ENCODE measurements at regions not wholly inside any gene's neighbourhood (a gene's known extent, or its start where the extent isn't known, plus 50 kb on each side); places are given as distances from the start of the nearest gene placed in this dataset.

DNA sequence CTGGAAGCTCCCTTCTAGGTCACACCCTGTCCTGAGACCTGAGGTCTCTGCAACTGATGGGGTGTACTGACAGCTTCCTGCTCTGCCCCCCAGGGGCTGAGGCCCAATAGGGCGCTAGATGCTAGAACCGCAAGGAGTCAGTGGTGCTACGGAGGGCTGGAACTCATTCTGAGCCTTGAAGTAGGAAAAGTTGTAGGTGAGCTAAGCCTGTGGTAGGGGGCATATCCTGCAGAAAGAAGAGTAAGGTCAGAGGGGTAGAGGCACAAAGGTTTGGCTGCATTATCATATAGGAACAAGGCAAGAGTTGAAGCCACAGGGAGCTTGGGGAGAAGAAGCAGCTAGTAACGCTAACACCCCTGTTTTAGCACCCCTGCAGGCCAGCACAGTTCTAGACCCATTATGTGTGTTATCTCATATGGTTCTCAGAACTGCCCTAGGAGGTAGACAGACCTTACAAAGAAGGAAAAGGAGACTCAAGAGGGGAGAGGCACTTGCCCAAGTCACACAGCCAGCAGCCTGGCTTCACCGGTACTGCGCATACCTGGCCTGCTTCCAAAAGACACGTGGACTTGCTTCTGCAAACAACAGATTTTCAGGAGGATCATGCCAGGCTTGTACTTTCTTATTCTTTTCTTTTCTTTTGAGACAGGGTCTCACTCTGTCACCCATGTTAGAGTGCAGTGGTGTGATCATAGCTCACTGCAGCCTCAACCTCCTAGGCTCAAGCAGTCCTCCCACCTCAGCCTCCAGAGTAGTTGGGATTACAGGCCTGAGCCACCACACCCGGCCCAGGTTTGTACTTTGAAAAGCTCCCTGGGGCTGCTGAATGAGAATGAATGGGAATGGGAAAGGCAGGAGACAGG is 156.1 kb downstream of the MRPL14 start (continued):
- TF ChIP-seq, protein P1, sequence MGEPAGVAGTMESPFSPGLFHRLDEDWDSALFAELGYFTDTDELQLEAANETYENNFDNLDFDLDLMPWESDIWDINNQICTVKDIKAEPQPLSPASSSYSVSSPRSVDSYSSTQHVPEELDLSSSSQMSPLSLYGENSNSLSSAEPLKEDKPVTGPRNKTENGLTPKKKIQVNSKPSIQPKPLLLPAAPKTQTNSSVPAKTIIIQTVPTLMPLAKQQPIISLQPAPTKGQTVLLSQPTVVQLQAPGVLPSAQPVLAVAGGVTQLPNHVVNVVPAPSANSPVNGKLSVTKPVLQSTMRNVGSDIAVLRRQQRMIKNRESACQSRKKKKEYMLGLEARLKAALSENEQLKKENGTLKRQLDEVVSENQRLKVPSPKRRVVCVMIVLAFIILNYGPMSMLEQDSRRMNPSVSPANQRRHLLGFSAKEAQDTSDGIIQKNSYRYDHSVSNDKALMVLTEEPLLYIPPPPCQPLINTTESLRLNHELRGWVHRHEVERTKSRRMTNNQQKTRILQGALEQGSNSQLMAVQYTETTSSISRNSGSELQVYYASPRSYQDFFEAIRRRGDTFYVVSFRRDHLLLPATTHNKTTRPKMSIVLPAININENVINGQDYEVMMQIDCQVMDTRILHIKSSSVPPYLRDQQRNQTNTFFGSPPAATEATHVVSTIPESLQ (CRISPR knock-in tag; IDR thresholded peaks at IDR 0.05) = 0 out of 2 replicates have a peak, but pooled peaks have one; percentile 25
- TF ChIP-seq HNRNPUL1 (IDR thresholded peaks at IDR 0.05; ENCODE audit: low read length) = no peak
- TF ChIP-seq, protein P2, sequence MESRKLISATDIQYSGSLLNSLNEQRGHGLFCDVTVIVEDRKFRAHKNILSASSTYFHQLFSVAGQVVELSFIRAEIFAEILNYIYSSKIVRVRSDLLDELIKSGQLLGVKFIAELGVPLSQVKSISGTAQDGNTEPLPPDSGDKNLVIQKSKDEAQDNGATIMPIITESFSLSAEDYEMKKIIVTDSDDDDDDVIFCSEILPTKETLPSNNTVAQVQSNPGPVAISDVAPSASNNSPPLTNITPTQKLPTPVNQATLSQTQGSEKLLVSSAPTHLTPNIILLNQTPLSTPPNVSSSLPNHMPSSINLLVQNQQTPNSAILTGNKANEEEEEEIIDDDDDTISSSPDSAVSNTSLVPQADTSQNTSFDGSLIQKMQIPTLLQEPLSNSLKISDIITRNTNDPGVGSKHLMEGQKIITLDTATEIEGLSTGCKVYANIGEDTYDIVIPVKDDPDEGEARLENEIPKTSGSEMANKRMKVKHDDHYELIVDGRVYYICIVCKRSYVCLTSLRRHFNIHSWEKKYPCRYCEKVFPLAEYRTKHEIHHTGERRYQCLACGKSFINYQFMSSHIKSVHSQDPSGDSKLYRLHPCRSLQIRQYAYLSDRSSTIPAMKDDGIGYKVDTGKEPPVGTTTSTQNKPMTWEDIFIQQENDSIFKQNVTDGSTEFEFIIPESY (CRISPR knock-in tag; IDR thresholded peaks at IDR 0.05) = peak; percentile 98
- peak; percentile 50; the same call in 1 of the 2 replicates for TF ChIP-seq HSF4 (CRISPR knock-in tag; IDR thresholded peaks at IDR 0.05; ENCODE audit: borderline replicate concordance)
- TF ChIP-seq ZNF75A (CRISPR knock-in tag; IDR thresholded peaks at IDR 0.05) = 0 out of 2 replicates have a peak, but pooled peaks have one; percentile 7
- 0 out of 2 replicates have a peak, but pooled peaks have one; percentile 17 for TF ChIP-seq FOXJ2 (tag; IDR thresholded peaks at IDR 0.05)
- TF ChIP-seq TAF1 (IDR thresholded peaks at IDR 0.05; ENCODE audit: control insufficient read depth, extremely low read depth, insufficient read depth, low read length, severe bottlenecking) = no peak
- TF ChIP-seq BCOR (IDR thresholded peaks at IDR 0.05) = no peak
- no peak for TF ChIP-seq POLR2H (tag; IDR thresholded peaks at IDR 0.05; ENCODE audit: low read depth)
- TF ChIP-seq TCFL5 (CRISPR knock-in tag; conservative IDR thresholded peaks at IDR 0.05) = no peak
- TF ChIP-seq, protein P3, sequence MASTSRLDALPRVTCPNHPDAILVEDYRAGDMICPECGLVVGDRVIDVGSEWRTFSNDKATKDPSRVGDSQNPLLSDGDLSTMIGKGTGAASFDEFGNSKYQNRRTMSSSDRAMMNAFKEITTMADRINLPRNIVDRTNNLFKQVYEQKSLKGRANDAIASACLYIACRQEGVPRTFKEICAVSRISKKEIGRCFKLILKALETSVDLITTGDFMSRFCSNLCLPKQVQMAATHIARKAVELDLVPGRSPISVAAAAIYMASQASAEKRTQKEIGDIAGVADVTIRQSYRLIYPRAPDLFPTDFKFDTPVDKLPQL (IDR thresholded peaks at IDR 0.05; ENCODE audit: extremely low read depth, insufficient read length) = no peak
- no peak for TF ChIP-seq CBX5 (IDR thresholded peaks at IDR 0.05; ENCODE audit: borderline replicate concordance, low read depth)
- TF ChIP-seq, protein P4, sequence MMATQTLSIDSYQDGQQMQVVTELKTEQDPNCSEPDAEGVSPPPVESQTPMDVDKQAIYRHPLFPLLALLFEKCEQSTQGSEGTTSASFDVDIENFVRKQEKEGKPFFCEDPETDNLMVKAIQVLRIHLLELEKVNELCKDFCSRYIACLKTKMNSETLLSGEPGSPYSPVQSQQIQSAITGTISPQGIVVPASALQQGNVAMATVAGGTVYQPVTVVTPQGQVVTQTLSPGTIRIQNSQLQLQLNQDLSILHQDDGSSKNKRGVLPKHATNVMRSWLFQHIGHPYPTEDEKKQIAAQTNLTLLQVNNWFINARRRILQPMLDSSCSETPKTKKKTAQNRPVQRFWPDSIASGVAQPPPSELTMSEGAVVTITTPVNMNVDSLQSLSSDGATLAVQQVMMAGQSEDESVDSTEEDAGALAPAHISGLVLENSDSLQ (IDR thresholded peaks at IDR 0.05) = peak; percentile 83
- TF ChIP-seq ARNT (IDR thresholded peaks at IDR 0.05) = peak in 1 of 2 experiments; percentile 15; a peak in 1 of 4 replicates
- TF ChIP-seq, protein P5, sequence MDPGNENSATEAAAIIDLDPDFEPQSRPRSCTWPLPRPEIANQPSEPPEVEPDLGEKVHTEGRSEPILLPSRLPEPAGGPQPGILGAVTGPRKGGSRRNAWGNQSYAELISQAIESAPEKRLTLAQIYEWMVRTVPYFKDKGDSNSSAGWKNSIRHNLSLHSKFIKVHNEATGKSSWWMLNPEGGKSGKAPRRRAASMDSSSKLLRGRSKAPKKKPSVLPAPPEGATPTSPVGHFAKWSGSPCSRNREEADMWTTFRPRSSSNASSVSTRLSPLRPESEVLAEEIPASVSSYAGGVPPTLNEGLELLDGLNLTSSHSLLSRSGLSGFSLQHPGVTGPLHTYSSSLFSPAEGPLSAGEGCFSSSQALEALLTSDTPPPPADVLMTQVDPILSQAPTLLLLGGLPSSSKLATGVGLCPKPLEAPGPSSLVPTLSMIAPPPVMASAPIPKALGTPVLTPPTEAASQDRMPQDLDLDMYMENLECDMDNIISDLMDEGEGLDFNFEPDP (CRISPR knock-in tag; IDR thresholded peaks at IDR 0.05) = 0 out of 2 replicates have a peak, but pooled peaks have one; percentile 2
- TF ChIP-seq, protein P6, sequence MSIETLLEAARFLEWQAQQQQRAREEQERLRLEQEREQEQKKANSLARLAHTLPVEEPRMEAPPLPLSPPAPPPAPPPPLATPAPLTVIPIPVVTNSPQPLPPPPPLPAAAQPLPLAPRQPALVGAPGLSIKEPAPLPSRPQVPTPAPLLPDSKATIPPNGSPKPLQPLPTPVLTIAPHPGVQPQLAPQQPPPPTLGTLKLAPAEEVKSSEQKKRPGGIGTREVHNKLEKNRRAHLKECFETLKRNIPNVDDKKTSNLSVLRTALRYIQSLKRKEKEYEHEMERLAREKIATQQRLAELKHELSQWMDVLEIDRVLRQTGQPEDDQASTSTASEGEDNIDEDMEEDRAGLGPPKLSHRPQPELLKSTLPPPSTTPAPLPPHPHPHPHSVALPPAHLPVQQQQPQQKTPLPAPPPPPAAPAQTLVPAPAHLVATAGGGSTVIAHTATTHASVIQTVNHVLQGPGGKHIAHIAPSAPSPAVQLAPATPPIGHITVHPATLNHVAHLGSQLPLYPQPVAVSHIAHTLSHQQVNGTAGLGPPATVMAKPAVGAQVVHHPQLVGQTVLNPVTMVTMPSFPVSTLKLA (conservative IDR thresholded peaks at IDR 0.05) = peak; percentile 52 to 57
- TF ChIP-seq GABPB1 (CRISPR knock-in tag; IDR thresholded peaks at IDR 0.05) = peak; percentile 35
- 0 out of 2 replicates have a peak, but pooled peaks have one; percentile 13 for TF ChIP-seq CC2D1A (IDR thresholded peaks at IDR 0.05)

Data from K562 (cell line).